ENCODE measurements at regions not wholly inside any gene's neighbourhood (a gene's known extent, or its start where the extent isn't known, plus 50 kb on each side); places are given as distances from the start of the nearest gene placed in this dataset.

- Histone ChIP-seq H3K4me3 (no peak overlapping the region), H3K4me1 (replicated peaks in 1 of 2; ENCODE audit: control insufficient read depth in 2 of 2, insufficient read depth in 2 of 2, low read length in 2 of 2) (no peaks in the 10 kb centered on the region), H3K9ac (ENCODE audit: insufficient read depth in 1 of 2, low read depth in 2 of 2, low read length in 2 of 2) (no peak overlapping the region), H4K20me1 (replicated peaks; ENCODE audit: control insufficient read depth, insufficient read depth, low read length) (no peaks in the 10 kb centered on the region), H3K9me1 (ENCODE audit: control insufficient read depth, insufficient read depth, low read length) (no peaks in the 10 kb centered on the region), H3K4me2 (ENCODE audit: insufficient read depth, low read length) (no peak overlapping the region), H3K27ac (ENCODE audit: extremely low read depth, low read depth, low read length) (no peak overlapping the region), H2AFZ (ENCODE audit: low read depth, low read length) (no peak overlapping the region), H3K79me2 (ENCODE audit: control insufficient read depth, insufficient read depth, low read length) (no peaks in the 10 kb centered on the region), H3K36me3 (ENCODE audit: control insufficient read depth, insufficient read depth, low read length) (no peaks in the 10 kb centered on the region), H3K9me3 (replicated peaks; ENCODE audit: control insufficient read depth, insufficient read depth, low read depth, low read length) (no peaks in the 10 kb centered on the region), H3K27me3 (ENCODE audit: control insufficient read depth in 2 of 2, insufficient read depth in 2 of 2, low read length in 2 of 2) (no peaks in the 10 kb centered on the region)
- ATAC-seq (no peak), FAIRE-seq (no peak), DNase-seq (ENCODE audit: extremely low read depth in 1 of 4, low spot score in 3 of 4) (no peak)
- POLR2A ChIA-PET, result no interaction called here
- CTCF ChIA-PET (ENCODE audit: low intra/inter-chr PET ratio), result no interaction called here
- TF ChIP-seq ZNF24 (IDR thresholded peaks at IDR 0.05) (no peak), ZNF224 (CRISPR knock-in tag; IDR thresholded peaks at IDR 0.05) (no peak), ASH1L (IDR thresholded peaks at IDR 0.05; ENCODE audit: borderline replicate concordance, low read depth, partially characterized antibody) (no peak), NKRF (IDR thresholded peaks at IDR 0.05; ENCODE audit: borderline replicate concordance) (no peak), NR2C2 (CRISPR knock-in tag; IDR thresholded peaks at IDR 0.05) (no peak), NR2C2 (tag; IDR thresholded peaks at IDR 0.05) (no peak), SMAD1 (IDR thresholded peaks at IDR 0.05; ENCODE audit: low read depth, low read length, partially characterized antibody) (no peak), POLR3G (IDR thresholded peaks at IDR 0.05; ENCODE audit: extremely low read depth, insufficient read length, insufficient replicate concordance) (no peak), ZFP1 (CRISPR knock-in tag; IDR thresholded peaks at IDR 0.05) (no peak)
- intact Hi-C loops (cut with micrococcal nuclease) (no loop called here), in situ Hi-C loops (cut with MboI) (no loop called here)
- WGBS (ENCODE audit: insufficient coverage, low coverage, missing lambda C conversion rate), result 11% methylated on average over 1 of the region's 1 CpG
- no TSS peak for BruUV-seq (replicated peaks)
Measured at GRCh38 chr14:104502060-104502459, 77.5 kb upstream of the C14orf180 start.

All from K562 (cell line).